Tibial nerve (tissue), 4 donors: ENCODE measurements at regions not wholly inside any gene's neighbourhood (a gene's known extent, or its start where the extent isn't known, plus 50 kb on each side); places are given as distances from the start of the nearest gene placed in this dataset.
"Not testable (repeated sequence)": the region's sequence is repeated elsewhere in the genome, so short reads cannot be mapped to it uniquely, and the experiment has no call there.

Experiments
- DNase-seq, 2 donors: peaks; one replicate each; pipeline ENCODE4 v3.0.0-alpha.2; 2019; ENCODE audit warnings: low spot score in 2 of 2
- H3K27ac ChIP-seq, 4 donors: fragments of 200-600 bp; sonication (generic) in 3 of 4; one replicate each; pipeline ENCODE4 v1.5.1; 2017 to 2019; ENCODE audit warnings: mild to moderate bottlenecking in 1 of 4
- H3K27me3 ChIP-seq, 2 donors: fragments of 200-600 bp; sonication (generic) in 1 of 2; one replicate each; pipeline versions ENCODE4 v1.5.1 to v1.6.0; 2017 to 2019
- H3K36me3 ChIP-seq, 3 donors: fragments of 200-600 bp; sonication (generic); one replicate each; pipeline ENCODE4 v1.5.1; 2018 to 2019
- H3K4me1 ChIP-seq, 4 donors: fragments of 200-600 bp; sonication (generic) in 3 of 4; one replicate each; pipeline ENCODE4 v1.5.1; 2017 to 2019
- H3K4me3 ChIP-seq, 4 donors: fragments of 200-600 bp; sonication (generic) in 3 of 4; one replicate each; pipeline ENCODE4 v1.5.1; 2017 to 2019; ENCODE audit warnings: mild to moderate bottlenecking in 1 of 4, moderate library complexity in 1 of 4
- H3K9me3 ChIP-seq, 4 donors: fragments of 200-600 bp; sonication (generic) in 3 of 4; one replicate each; pipeline ENCODE4 v1.5.1; 2017 to 2019
- EP300 ChIP-seq, 2 donors: sonication (generic); formaldehyde crosslinking; IDR thresholded peaks; one replicate each; pipeline ENCODE4 v1.6.1; 2017; ENCODE audit warnings: antibody characterized with exemption in 2 of 2, mild to moderate bottlenecking in 1 of 2
- POLR2A ChIP-seq, 2 donors: fragments of 450-650 bp; IDR thresholded peaks; one replicate each; pipeline ENCODE4 v1.6.1; 2017; ENCODE audit warnings: antibody characterized with exemption in 2 of 2, mild to moderate bottlenecking in 2 of 2, moderate library complexity in 2 of 2
- WGBS, 2 donors: methylation state at CpG; one replicate each; pipeline ENCODE4 v1.1.5; 2018; 5-methylcytosine and 5-hydroxymethylcytosine counted together
- TF ChIP-seq, protein P1 (sequence below), 5 experiments: fragments of 200-600 bp in 3 of 5; fragments of 450-650 bp in 2 of 5; sonication (generic) in 3 of 5; IDR thresholded peaks; one replicate each; pipeline ENCODE4 v1.5.1; 2016 to 2019; ENCODE audit warnings: antibody characterized with exemption in 5 of 5, mild to moderate bottlenecking in 3 of 5, moderate library complexity in 2 of 5

DNA sequence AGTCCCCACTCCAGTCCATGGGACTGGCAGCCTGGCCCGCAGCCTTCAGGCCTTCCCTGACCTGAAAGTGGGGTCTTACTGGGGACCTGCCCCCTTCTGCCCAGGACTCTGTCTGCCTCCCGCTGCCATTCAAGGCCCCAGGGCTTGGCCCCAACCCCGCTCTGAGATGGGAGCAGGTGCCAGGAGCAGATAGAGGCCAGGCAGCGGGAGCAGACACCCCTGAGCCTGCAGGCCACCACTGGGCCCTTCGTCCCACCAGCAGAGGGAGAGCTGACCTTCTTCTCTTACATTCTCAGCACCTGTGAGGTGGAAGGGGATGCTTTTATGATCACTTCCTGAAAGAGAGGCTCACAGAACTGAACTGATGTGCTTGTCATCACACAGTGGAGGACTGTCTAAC, 62.2 kb upstream of the TINAGL1 start:
- Histone ChIP-seq H3K27ac (no peak overlapping the region), H3K9me3 (peaks cover 0 to 8% (median 0%) of the 10 kb centered on the region in 4 donors), H3K36me3 (no peaks in the 10 kb centered on the region), H3K27me3 (no peaks in the 10 kb centered on the region), H3K4me1 (no peaks in the 10 kb centered on the region), H3K4me3 (no peak overlapping the region)
- no peak for DNase-seq
- 98% methylated on average over 5 of the region's 5 CpGs; no CpG with 5 or more reads in 1 of the 2 donors for WGBS, 2 donors
- TF ChIP-seq EP300 (IDR thresholded peaks at IDR 0.05) (no peak), POLR2A (IDR thresholded peaks at IDR 0.05) (no peak)
- TF ChIP-seq, protein P1, sequence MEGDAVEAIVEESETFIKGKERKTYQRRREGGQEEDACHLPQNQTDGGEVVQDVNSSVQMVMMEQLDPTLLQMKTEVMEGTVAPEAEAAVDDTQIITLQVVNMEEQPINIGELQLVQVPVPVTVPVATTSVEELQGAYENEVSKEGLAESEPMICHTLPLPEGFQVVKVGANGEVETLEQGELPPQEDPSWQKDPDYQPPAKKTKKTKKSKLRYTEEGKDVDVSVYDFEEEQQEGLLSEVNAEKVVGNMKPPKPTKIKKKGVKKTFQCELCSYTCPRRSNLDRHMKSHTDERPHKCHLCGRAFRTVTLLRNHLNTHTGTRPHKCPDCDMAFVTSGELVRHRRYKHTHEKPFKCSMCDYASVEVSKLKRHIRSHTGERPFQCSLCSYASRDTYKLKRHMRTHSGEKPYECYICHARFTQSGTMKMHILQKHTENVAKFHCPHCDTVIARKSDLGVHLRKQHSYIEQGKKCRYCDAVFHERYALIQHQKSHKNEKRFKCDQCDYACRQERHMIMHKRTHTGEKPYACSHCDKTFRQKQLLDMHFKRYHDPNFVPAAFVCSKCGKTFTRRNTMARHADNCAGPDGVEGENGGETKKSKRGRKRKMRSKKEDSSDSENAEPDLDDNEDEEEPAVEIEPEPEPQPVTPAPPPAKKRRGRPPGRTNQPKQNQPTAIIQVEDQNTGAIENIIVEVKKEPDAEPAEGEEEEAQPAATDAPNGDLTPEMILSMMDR (IDR thresholded peaks at IDR 0.05): no peak

DNA sequence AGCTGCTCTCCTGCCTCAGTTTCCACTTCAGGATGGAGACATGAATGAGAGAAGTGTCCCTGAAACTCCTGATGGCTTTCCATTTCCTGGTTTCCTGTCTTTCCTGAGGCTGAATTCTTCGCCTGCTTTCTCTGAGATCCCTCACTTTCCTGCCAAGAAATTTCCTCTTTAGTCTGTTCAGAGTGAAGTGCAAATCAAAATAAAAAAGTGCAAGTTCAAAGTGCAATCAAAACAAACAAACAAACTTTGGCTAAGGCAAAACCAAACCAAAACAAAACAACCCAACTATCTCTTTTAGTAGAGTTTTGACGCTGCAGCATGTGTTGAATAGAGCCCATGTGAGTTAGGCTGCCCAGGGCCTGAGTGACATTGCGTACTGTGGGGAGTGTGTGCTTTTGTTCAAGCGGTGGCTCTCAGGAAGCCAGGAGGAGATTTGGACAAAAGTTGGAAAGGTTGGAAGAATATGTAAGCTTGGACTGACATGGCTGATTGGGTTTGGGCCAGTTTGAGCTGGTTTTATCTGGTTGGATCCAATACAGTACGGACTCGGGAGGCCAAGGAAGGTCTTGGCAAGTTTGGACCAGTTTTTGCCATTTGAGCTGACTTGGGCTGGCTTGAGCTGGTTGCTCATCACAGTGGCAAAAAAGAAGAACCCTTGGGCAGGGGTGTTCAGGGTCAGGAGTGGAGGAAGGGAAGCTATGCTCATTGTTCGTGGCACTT, 61.1 kb upstream of the TINAGL1 start:
- H3K36me3 ChIP-seq: no peaks in the 10 kb centered on the region
- H3K4me3 ChIP-seq: no peak overlapping the region
- TF ChIP-seq EP300 (IDR thresholded peaks at IDR 0.05) (no peak), POLR2A (IDR thresholded peaks at IDR 0.05) (no peak)
- TF ChIP-seq, protein P1 (IDR thresholded peaks at IDR 0.05): no peak
- H3K27me3 ChIP-seq: no peaks in the 10 kb centered on the region
- peaks cover 0 to 16% (median 0%) of the 10 kb centered on the region in 4 donors for H3K9me3 ChIP-seq
- H3K27ac ChIP-seq: no peak overlapping the region
- WGBS, 2 donors: 54 to 68% methylated on average over 7 of the region's 7 CpGs
- H3K4me1 ChIP-seq: no peaks in the 10 kb centered on the region
- DNase-seq: no peak

DNA sequence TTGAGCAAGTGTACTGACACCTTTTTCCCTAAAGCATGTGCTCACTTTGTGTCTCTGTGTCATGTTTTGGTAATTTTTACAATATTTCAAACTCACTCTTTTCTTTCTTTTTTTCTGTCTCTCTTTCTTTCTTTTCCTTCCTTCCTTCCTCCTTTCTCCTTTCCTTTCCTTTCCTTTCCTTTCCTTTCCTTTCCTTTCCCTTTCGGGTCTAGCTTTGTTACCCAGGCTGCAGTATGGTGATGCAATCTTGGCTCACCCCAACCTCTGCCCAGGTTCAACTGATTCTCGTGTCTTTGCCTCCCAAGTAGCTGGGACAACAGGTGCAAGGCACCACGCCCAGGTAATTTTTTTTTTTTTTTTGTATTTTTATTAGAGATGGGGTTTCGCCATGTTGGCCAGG, 60.4 kb upstream of the TINAGL1 start:
- H3K9me3 ChIP-seq: peaks cover 0 to 17% (median 0%) of the 10 kb centered on the region in 4 donors
- no peaks in the 10 kb centered on the region for H3K36me3 ChIP-seq
- H3K4me1 ChIP-seq: no peaks in the 10 kb centered on the region
- no peaks in the 10 kb centered on the region for H3K27me3 ChIP-seq
- H3K4me3 ChIP-seq: no peak overlapping the region
- no peak overlapping the region for H3K27ac ChIP-seq
- 91 to 92% methylated on average over 4 of the region's 4 CpGs for WGBS, 2 donors
- no peak for DNase-seq
- TF ChIP-seq EP300 (IDR thresholded peaks at IDR 0.05) (no peak), POLR2A (IDR thresholded peaks at IDR 0.05) (no peak)
- TF ChIP-seq, protein P1 (IDR thresholded peaks at IDR 0.05): no peak

DNA sequence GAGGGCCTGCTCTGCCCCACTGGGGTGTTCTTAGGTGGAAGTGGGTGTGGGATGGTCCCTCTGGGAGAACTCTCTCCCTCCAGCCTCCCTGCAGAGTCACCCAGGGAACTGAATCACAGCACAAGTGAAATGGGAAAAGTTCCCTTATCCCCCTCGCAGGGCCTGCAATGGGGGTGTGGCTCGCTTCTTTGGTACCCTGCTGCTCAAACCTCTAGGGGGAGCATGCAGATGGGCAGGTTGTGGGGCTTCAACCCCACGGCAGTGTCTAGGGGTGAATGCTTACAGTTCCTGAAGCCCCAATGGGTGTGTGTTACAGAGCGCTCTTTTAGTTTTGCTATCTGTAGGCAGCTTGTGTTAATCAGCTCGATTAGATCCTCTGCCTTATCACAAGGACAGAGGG, 59.0 kb upstream of the TINAGL1 start:
- no peak for TF ChIP-seq POLR2A (IDR thresholded peaks at IDR 0.05)
- 56 to 80% methylated on average over 5 of the region's 5 CpGs for WGBS, 2 donors
- H3K4me1 ChIP-seq: no peaks in the 10 kb centered on the region
- H3K36me3 ChIP-seq: no peaks in the 10 kb centered on the region
- DNase-seq: no peak
- no peak overlapping the region for H3K4me3 ChIP-seq
- no peak overlapping the region for H3K27ac ChIP-seq
- no peaks in the 10 kb centered on the region for H3K27me3 ChIP-seq
- peaks cover 0 to 17% (median 0%) of the 10 kb centered on the region in 4 donors for H3K9me3 ChIP-seq

DNA sequence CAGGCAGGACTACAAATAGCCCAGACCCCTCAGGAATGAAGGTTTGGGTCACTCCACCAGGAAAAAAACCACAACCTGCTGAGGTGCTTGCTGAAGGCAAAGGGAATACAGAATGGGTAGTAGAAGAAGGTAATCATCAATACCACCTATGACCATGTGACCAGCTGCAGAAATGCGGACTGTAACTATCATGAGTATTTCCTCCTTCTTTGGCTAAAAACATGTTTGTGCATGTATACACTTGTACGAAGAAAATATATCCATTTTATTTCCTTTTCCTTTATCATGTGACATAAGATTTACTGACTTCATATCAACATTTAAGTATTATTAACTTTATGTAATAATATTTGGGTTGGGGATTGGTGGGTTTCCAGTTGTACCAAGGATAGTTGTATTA, 58.3 kb upstream of the TINAGL1 start:
- 89 to 92% methylated on average over 2 of the region's 2 CpGs for WGBS, 2 donors
- not testable (repeated sequence) for H3K4me1 ChIP-seq, H3K27ac ChIP-seq, H3K27me3 ChIP-seq, H3K36me3 ChIP-seq, DNase-seq, H3K4me3 ChIP-seq
- H3K9me3 ChIP-seq: peaks cover 0 to 17% (median 0%) of the 10 kb centered on the region in 4 donors

DNA sequence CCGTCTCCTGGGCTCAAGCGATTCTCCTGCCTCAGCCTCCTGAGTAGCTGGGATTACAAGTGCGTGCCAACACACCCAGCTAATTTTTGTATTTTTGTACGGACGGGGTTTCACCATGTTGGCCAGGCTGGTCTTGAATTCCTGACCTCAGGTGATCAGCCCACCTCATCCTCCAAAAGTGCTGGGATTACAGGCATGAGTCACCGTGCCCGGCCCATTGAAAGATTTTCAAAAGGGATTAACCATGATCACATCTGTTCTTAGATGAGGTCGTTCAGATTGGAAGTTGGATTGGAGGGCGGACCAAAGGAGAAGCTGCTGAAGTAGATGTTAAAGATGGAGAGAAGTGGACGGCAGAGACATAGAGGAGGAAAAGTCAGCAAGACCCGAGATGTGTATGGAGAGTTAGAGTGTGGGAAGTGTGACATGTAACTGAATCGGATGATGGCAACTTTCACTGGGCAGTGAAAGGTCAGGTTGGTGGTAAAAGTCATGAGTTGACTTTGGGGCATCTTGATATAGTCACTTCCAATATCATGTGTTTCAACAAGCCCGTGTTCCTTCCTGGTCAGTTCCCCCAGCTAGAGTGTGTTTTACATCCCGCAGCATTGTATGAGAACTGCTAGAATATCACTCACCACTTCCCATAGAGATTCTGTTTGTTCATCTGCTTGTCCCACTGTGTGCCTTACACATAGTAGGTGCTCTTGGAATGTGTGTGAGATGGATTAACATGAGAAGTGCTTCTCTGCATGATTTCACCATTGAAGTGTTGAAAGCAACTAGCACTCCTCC, 54.4 kb upstream of the TINAGL1 start:
- TF ChIP-seq, protein P1 (IDR thresholded peaks at IDR 0.05): no peak
- no peak for TF ChIP-seq EP300 (IDR thresholded peaks at IDR 0.05)
- no peak for TF ChIP-seq POLR2A (IDR thresholded peaks at IDR 0.05)
- DNase-seq: no peak
- Histone ChIP-seq H3K36me3 (no peaks in the 10 kb centered on the region), H3K4me3 (no peak overlapping the region), H3K9me3 (peaks cover 0 to 9% (median 0%) of the 10 kb centered on the region in 4 donors), H3K4me1 (no peaks in the 10 kb centered on the region), H3K27me3 (no peaks in the 10 kb centered on the region), H3K27ac (no peak overlapping the region)
- WGBS, 2 donors: 78 to 85% methylated on average over 14 of the region's 14 CpGs
